Mesenchymal stem cell (in vitro differentiated cells and primary cell): ENCODE measurements at regions not wholly inside any gene's neighbourhood (a gene's known extent, or its start where the extent isn't known, plus 50 kb on each side); places are given as distances from the start of the nearest gene placed in this dataset.
"Not testable (repeated sequence)": the region's sequence is repeated elsewhere in the genome, so short reads cannot be mapped to it uniquely, and the experiment has no call there.

Experiments used
- DNase-seq: peaks from one replicate; pipeline ENCODE4 v3.0.0-alpha.2; 2013
- H2AFZ ChIP-seq: one replicate; pipeline ENCODE4 v1.6.1; 2013; ENCODE audit warnings: low read depth, mild to moderate bottlenecking, control low read depth, inconsistent platforms, low read length, moderate library complexity
- H2AK5ac ChIP-seq: 2 replicates; pipeline ENCODE4 v1.6.1; 2013; ENCODE audit warnings: low read length, moderate library complexity, mild to moderate bottlenecking, inconsistent platforms; ENCODE audit not compliant: severe bottlenecking
- H2BK120ac ChIP-seq: one replicate; pipeline ENCODE4 v1.6.1; 2013; ENCODE audit warnings: low read depth, mild to moderate bottlenecking, inconsistent platforms, low read length, moderate library complexity
- H2BK12ac ChIP-seq, 2 experiments: one replicate each; pipeline ENCODE4 v1.6.1; 2013; ENCODE audit warnings: inconsistent platforms in 2 of 2, low read length in 2 of 2, mild to moderate bottlenecking in 2 of 2, moderate library complexity in 2 of 2, control low read depth in 1 of 2
- H2BK15ac ChIP-seq: one replicate; pipeline ENCODE4 v1.6.1; 2013; ENCODE audit warnings: mild to moderate bottlenecking, low read depth, inconsistent platforms; ENCODE audit not compliant: poor library complexity, severe bottlenecking
- H2BK5ac ChIP-seq: 2 replicates; pipeline ENCODE4 v1.6.1; 2013; ENCODE audit warnings: low read depth, mild to moderate bottlenecking, low read length, control low read depth, inconsistent platforms; ENCODE audit not compliant: poor library complexity, severe bottlenecking
- H3K14ac ChIP-seq, 2 experiments: one replicate each; pipeline ENCODE4 v1.6.1; 2013; ENCODE audit warnings: inconsistent platforms in 2 of 2, low read length in 2 of 2, control low read depth in 1 of 2, mild to moderate bottlenecking in 1 of 2, moderate library complexity in 1 of 2
- H3K18ac ChIP-seq, 2 experiments: one replicate each; pipeline ENCODE4 v1.6.1; 2013; ENCODE audit warnings: inconsistent platforms in 2 of 2, low read length in 2 of 2, control low read depth in 1 of 2, low read depth in 1 of 2, mild to moderate bottlenecking in 1 of 2
- H3K23ac ChIP-seq, 2 experiments: one replicate each; pipeline ENCODE4 v1.6.1; 2013; ENCODE audit warnings: inconsistent platforms in 2 of 2, low read length in 2 of 2, mild to moderate bottlenecking in 2 of 2, moderate library complexity in 2 of 2, control low read depth in 1 of 2
- H3K27ac ChIP-seq: 2 replicates; pipeline ENCODE4 v1.5.1; 2013; ENCODE audit warnings: mild to moderate bottlenecking, moderate library complexity, low read length, control low read depth, inconsistent platforms; ENCODE audit not compliant: poor library complexity, severe bottlenecking
- H3K27me3 ChIP-seq, 2 experiments: 2 replicates each; pipeline versions ENCODE4 v1.6.1 to v1.7.0; 2013; ENCODE audit warnings: low read length in 2 of 2, mild to moderate bottlenecking in 2 of 2, moderate library complexity in 2 of 2, control low read depth in 1 of 2, inconsistent platforms in 1 of 2; ENCODE audit not compliant: control insufficient read depth in 1 of 2, insufficient read depth in 1 of 2
- H3K36me3 ChIP-seq, 2 experiments: 2 replicates each; pipeline versions ENCODE4 v1.6.1 to v1.7.0; 2013; ENCODE audit warnings: low read length in 2 of 2, control low read depth in 1 of 2, inconsistent platforms in 1 of 2, low read depth in 1 of 2, mild to moderate bottlenecking in 1 of 2; ENCODE audit not compliant: insufficient read depth in 2 of 2, control insufficient read depth in 1 of 2
- H3K4ac ChIP-seq, 2 experiments: one replicate each; pipeline ENCODE4 v1.6.1; 2013; ENCODE audit warnings: inconsistent platforms in 2 of 2, low read length in 2 of 2, mild to moderate bottlenecking in 2 of 2, moderate library complexity in 2 of 2, control low read depth in 1 of 2, low read depth in 1 of 2
- H3K4me1 ChIP-seq: 2 replicates; pipeline ENCODE4 v1.6.1; 2013; ENCODE audit warnings: low read depth, low read length, control low read depth; ENCODE audit not compliant: control insufficient read depth, insufficient read depth
- H3K4me2 ChIP-seq: 2 replicates; pipeline ENCODE4 v1.6.1; 2013; ENCODE audit warnings: low read length, mild to moderate bottlenecking, inconsistent platforms; ENCODE audit not compliant: poor library complexity, severe bottlenecking
- H3K4me3 ChIP-seq, 2 experiments: 2 replicates each; pipeline versions ENCODE4 v1.5.1 to v1.7.0; 2013; ENCODE audit warnings: low read length in 2 of 2, mild to moderate bottlenecking in 2 of 2, control low read depth in 1 of 2, low read depth in 1 of 2; ENCODE audit not compliant: insufficient read depth in 1 of 2
- H3K79me1 ChIP-seq: replicated peaks from 2 replicates; pipeline ENCODE4 v1.6.1; 2013; ENCODE audit warnings: mild to moderate bottlenecking, control low read depth, low read length, inconsistent platforms; ENCODE audit not compliant: poor library complexity, severe bottlenecking
- H3K9ac ChIP-seq: 2 replicates; pipeline ENCODE4 v1.7.0; 2013; ENCODE audit warnings: mild to moderate bottlenecking, low read length, moderate library complexity
- H3K9me3 ChIP-seq: 2 replicates; pipeline ENCODE4 v1.7.0; 2013; ENCODE audit warnings: mild to moderate bottlenecking, low read length; ENCODE audit not compliant: control insufficient read depth
- H4K8ac ChIP-seq: one replicate; pipeline ENCODE4 v1.6.1; 2013; ENCODE audit warnings: inconsistent platforms, mild to moderate bottlenecking, low read length, moderate library complexity
- H4K91ac ChIP-seq: one replicate; pipeline ENCODE4 v1.6.1; 2013; ENCODE audit warnings: mild to moderate bottlenecking, low read length, inconsistent platforms
- WGBS: methylation state at CpG from one replicate; pipeline ENCODE4 v1.1.7; 2013; ENCODE audit warnings: mixed read lengths; 5-methylcytosine and 5-hydroxymethylcytosine counted together

GRCh38 chr14:45897439-45897838, 644.4 kb upstream of the MIS18BP1 start:
- H3K36me3 ChIP-seq, result no peaks in the 10 kb centered on the region
- H3K4me1 ChIP-seq, result no peaks in the 10 kb centered on the region
- H3K79me1 ChIP-seq, result no peaks in the 10 kb centered on the region
- H2BK5ac ChIP-seq, result no peak overlapping the region
- no peak overlapping the region for H3K4me3 ChIP-seq
- H4K8ac ChIP-seq, result no peak overlapping the region
- H2BK15ac ChIP-seq, result no peak overlapping the region
- no peak overlapping the region for H3K23ac ChIP-seq
- H3K9ac ChIP-seq, result no peak overlapping the region
- no peak overlapping the region for H4K91ac ChIP-seq
- no peak for DNase-seq
- H3K27ac ChIP-seq, result no peak overlapping the region
- no peak overlapping the region for H2BK12ac ChIP-seq
- H3K4ac ChIP-seq, result no peak overlapping the region
- H2BK120ac ChIP-seq, result no peak overlapping the region
- H2AFZ ChIP-seq, result no peak overlapping the region
- peaks cover 11% of the 10 kb centered on the region for H3K9me3 ChIP-seq
- no CpG with 5 or more reads among the region's 3 CpGs for WGBS
- no peaks in the 10 kb centered on the region for H3K27me3 ChIP-seq
- H3K4me2 ChIP-seq, result no peak overlapping the region
- no peak overlapping the region for H3K14ac ChIP-seq
- H2AK5ac ChIP-seq, result no peak overlapping the region
- H3K18ac ChIP-seq, result no peak overlapping the region

GRCh38 chr14:45893127-45893526, 640.1 kb upstream of the MIS18BP1 start:
- H3K4me2 ChIP-seq, result no peak overlapping the region
- no peak overlapping the region for H2AFZ ChIP-seq
- H4K8ac ChIP-seq, result no peak overlapping the region
- no peak overlapping the region for H3K4ac ChIP-seq
- no peak overlapping the region for H4K91ac ChIP-seq
- no peak for DNase-seq
- H3K14ac ChIP-seq, result no peak overlapping the region
- H3K23ac ChIP-seq, result no peak overlapping the region
- no peak overlapping the region for H3K27ac ChIP-seq
- H3K4me3 ChIP-seq, result no peak overlapping the region
- no peak overlapping the region for H2BK5ac ChIP-seq
- no peaks in the 10 kb centered on the region for H3K27me3 ChIP-seq
- no peaks in the 10 kb centered on the region for H3K4me1 ChIP-seq
- H2AK5ac ChIP-seq, result no peak overlapping the region
- H3K9me3 ChIP-seq, result peaks cover 6% of the 10 kb centered on the region
- H3K36me3 ChIP-seq, result no peaks in the 10 kb centered on the region
- H3K9ac ChIP-seq, result no peak overlapping the region
- 100% methylated on average over 2 of the region's 3 CpGs for WGBS
- H2BK12ac ChIP-seq, result no peak overlapping the region
- no peak overlapping the region for H3K18ac ChIP-seq
- no peak overlapping the region for H2BK120ac ChIP-seq
- H2BK15ac ChIP-seq, result no peak overlapping the region
- H3K79me1 ChIP-seq, result no peaks in the 10 kb centered on the region

- H3K4me1 ChIP-seq, result no peaks in the 10 kb centered on the region
- 65% methylated on average over 17 of the region's 18 CpGs for WGBS
Measured at GRCh38 chr14:45891417-45892080, 638.5 kb upstream of the MIS18BP1 start.

GRCh38 chr14:45888766-45889285, 635.8 kb upstream of the MIS18BP1 start:
- not testable (repeated sequence) for H2BK120ac ChIP-seq, H3K18ac ChIP-seq, H4K8ac ChIP-seq, H3K4ac ChIP-seq, H3K4me2 ChIP-seq, H3K9me3 ChIP-seq, H3K36me3 ChIP-seq, H2BK5ac ChIP-seq, H4K91ac ChIP-seq, H3K4me1 ChIP-seq, H2BK12ac ChIP-seq, H3K4me3 ChIP-seq, H2AK5ac ChIP-seq, H2BK15ac ChIP-seq, DNase-seq, H3K23ac ChIP-seq, H3K9ac ChIP-seq, H3K14ac ChIP-seq, H3K27me3 ChIP-seq, H3K79me1 ChIP-seq, H2AFZ ChIP-seq, H3K27ac ChIP-seq
- 84% methylated on average over 28 of the region's 28 CpGs for WGBS

More at GRCh38 chr14:45891417-45892080, 638.5 kb upstream of the MIS18BP1 start:
- Histone ChIP-seq H3K79me1 (no peaks in the 10 kb centered on the region), H3K18ac (no peak overlapping the region), H2BK120ac (no peak overlapping the region), H2BK5ac (no peak overlapping the region), H2AFZ (no peak overlapping the region), H2AK5ac (no peak overlapping the region), H3K27ac (no peak overlapping the region), H3K36me3 (no peaks in the 10 kb centered on the region), H3K4me2 (no peak overlapping the region), H3K23ac (no peak overlapping the region), H3K9ac (no peak overlapping the region), H3K4ac (no peak overlapping the region), H3K14ac (no peak overlapping the region), H4K91ac (no peak overlapping the region), H3K27me3 (no peaks in the 10 kb centered on the region), H3K9me3 (peaks cover 2% of the 10 kb centered on the region), H4K8ac (no peak overlapping the region), H2BK15ac (no peak overlapping the region), H2BK12ac (no peak overlapping the region), H3K4me3 (no peak overlapping the region)
- DNase-seq, result no peak
